Stimulated activated naive CD8-positive, alpha-beta T cell treated with anti-CD3 and anti-CD28 coated beads, Interleukin-15, Interleukin-2, amounts not matched to agents 100 ng/mL and 50 ng/mL, for 24 hours (primary cell): ENCODE measurements at regions not wholly inside any gene's neighbourhood (a gene's known extent, or its start where the extent isn't known, plus 50 kb on each side); places are given as distances from the start of the nearest gene placed in this dataset.

ENCODE experiments used
- H3K27ac Mint-ChIP-seq: one replicate; pipeline ENCODE4 v1.8.0; 2021; ENCODE audit warnings: mild to moderate bottlenecking, mixed read lengths
- H3K27me3 Mint-ChIP-seq: one replicate; pipeline ENCODE4 v1.8.0; 2021; ENCODE audit warnings: mixed read lengths
- H3K36me3 Mint-ChIP-seq: one replicate; pipeline ENCODE4 v1.8.0; 2021; ENCODE audit warnings: low read depth, mixed read lengths
- H3K4me1 Mint-ChIP-seq: one replicate; pipeline ENCODE4 v1.8.0; 2021; ENCODE audit warnings: low read depth, mixed read lengths
- H3K4me3 Mint-ChIP-seq: one replicate; pipeline ENCODE4 v1.8.0; 2021; ENCODE audit warnings: mild to moderate bottlenecking, mixed read lengths
- H3K9me3 Mint-ChIP-seq: one replicate; pipeline ENCODE4 v1.8.0; 2021; ENCODE audit warnings: mixed read lengths

- Mint-ChIP-seq H3K9me3 (no peaks in the 10 kb centered on the region), H3K4me3 (no peak overlapping the region), H3K27me3 (no peaks in the 10 kb centered on the region), H3K36me3 (no peaks in the 10 kb centered on the region), H3K4me1 (no peaks in the 10 kb centered on the region), H3K27ac (no peak overlapping the region)
Measured at GRCh38 chr2:220277445-220277975, 650.1 kb downstream of the SLC4A3 start.

DNA sequence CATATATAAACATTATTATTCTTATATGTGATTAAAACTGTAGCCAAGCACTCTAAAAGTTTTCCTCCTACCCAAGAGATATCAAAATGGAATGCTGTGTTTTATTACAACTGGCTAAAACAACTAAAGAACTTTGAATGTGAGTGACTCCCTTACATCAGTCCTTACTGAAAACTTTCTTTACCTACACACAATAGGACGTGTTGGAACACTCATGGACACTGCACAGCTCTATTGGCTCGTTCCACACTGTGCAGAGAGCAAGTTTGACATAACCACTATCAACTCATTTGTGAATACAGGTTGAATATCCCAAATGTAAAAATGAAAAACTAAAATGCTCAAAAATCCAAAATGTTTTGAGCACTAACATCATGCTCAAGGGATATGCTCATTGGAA lies 650.6 kb downstream of the SLC4A3 start:
- Mint-ChIP-seq H3K4me1 (no peaks in the 10 kb centered on the region), H3K27ac (no peak overlapping the region), H3K36me3 (no peaks in the 10 kb centered on the region), H3K4me3 (no peak overlapping the region), H3K27me3 (no peaks in the 10 kb centered on the region), H3K9me3 (no peaks in the 10 kb centered on the region)

- H3K27me3 Mint-ChIP-seq = no peaks in the 10 kb centered on the region
- H3K9me3 Mint-ChIP-seq = peaks cover 4% of the 10 kb centered on the region
- no peak overlapping the region for H3K27ac Mint-ChIP-seq
- H3K4me1 Mint-ChIP-seq = no peaks in the 10 kb centered on the region
- H3K36me3 Mint-ChIP-seq = no peaks in the 10 kb centered on the region
- no peak overlapping the region for H3K4me3 Mint-ChIP-seq
Measured at GRCh38 chr2:220279372-220279771, 651.9 kb downstream of the SLC4A3 start.

- H3K4me3 Mint-ChIP-seq = no peak overlapping the region
- H3K27ac Mint-ChIP-seq = no peak overlapping the region
- H3K27me3 Mint-ChIP-seq = no peaks in the 10 kb centered on the region
- H3K9me3 Mint-ChIP-seq = peaks cover 4% of the 10 kb centered on the region
- H3K4me1 Mint-ChIP-seq = no peaks in the 10 kb centered on the region
- no peaks in the 10 kb centered on the region for H3K36me3 Mint-ChIP-seq
Measured at GRCh38 chr2:220279840-220280239, 652.4 kb downstream of the SLC4A3 start.

DNA sequence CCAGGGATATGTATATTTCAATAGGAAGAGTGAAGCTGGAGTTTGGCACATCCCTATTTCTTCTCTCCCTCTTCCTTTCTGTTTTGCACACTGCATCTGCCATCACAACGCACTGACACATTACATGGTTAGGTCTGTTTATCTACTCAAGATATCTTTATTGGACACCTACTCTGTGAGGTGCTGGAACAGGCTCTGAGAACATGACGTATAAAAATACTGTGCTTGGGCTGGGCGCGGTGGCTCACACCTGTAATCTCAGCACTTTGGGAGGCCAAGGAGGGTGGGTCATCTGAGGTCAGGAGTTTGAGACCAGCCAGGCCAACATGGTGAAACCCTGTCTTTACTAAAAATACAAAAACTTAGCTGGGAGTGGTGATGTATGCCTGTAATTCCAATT lies 653.3 kb downstream of the SLC4A3 start:
- H3K4me3 Mint-ChIP-seq = no peak overlapping the region
- H3K36me3 Mint-ChIP-seq = no peaks in the 10 kb centered on the region
- H3K4me1 Mint-ChIP-seq = no peaks in the 10 kb centered on the region
- H3K27me3 Mint-ChIP-seq = no peaks in the 10 kb centered on the region
- no peak overlapping the region for H3K27ac Mint-ChIP-seq
- peaks cover 4% of the 10 kb centered on the region for H3K9me3 Mint-ChIP-seq

DNA sequence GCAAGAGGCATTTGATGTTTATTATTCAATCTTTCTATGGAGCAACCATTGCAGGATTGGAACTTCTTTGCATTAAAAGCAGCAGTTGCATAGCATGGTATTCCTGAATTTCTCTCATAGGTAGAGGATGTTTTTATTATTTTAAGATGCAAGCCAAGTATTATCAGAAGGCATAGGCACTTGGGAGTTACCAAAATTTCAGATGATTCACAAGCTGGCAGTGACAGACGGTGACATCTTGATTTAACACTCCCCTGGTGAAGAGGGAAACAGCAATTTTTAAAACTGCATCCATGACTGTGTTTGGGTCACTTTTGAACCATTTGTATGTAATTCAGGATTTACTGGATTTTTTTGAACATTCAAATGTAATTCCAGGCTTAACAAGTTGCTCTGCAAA lies 654.3 kb downstream of the SLC4A3 start:
- Mint-ChIP-seq H3K4me3 (no peak overlapping the region), H3K9me3 (peaks cover 4% of the 10 kb centered on the region), H3K4me1 (no peaks in the 10 kb centered on the region), H3K27me3 (no peaks in the 10 kb centered on the region), H3K36me3 (no peaks in the 10 kb centered on the region), H3K27ac (no peak overlapping the region)

GRCh38 chr2:220282236-220282635 lies 654.8 kb downstream of the SLC4A3 start:
- Mint-ChIP-seq H3K4me1 (no peaks in the 10 kb centered on the region), H3K27me3 (no peaks in the 10 kb centered on the region), H3K4me3 (no peak overlapping the region), H3K9me3 (peaks cover 4% of the 10 kb centered on the region), H3K36me3 (no peaks in the 10 kb centered on the region), H3K27ac (no peak overlapping the region)

- H3K4me1 Mint-ChIP-seq = no peaks in the 10 kb centered on the region
- H3K4me3 Mint-ChIP-seq = no peak overlapping the region
- no peak overlapping the region for H3K27ac Mint-ChIP-seq
- H3K27me3 Mint-ChIP-seq = peaks cover 4% of the 10 kb centered on the region
- H3K9me3 Mint-ChIP-seq = peaks cover 3% of the 10 kb centered on the region
- H3K36me3 Mint-ChIP-seq = no peaks in the 10 kb centered on the region
Measured at GRCh38 chr2:220293966-220294365, 666.5 kb downstream of the SLC4A3 start.

- no peak overlapping the region for H3K27ac Mint-ChIP-seq
- peaks cover 4% of the 10 kb centered on the region for H3K27me3 Mint-ChIP-seq
- H3K4me1 Mint-ChIP-seq = no peaks in the 10 kb centered on the region
- H3K4me3 Mint-ChIP-seq = no peak overlapping the region
- no peaks in the 10 kb centered on the region for H3K36me3 Mint-ChIP-seq
- peaks cover 4% of the 10 kb centered on the region for H3K9me3 Mint-ChIP-seq
Measured at GRCh38 chr2:220296174-220296573, 668.7 kb downstream of the SLC4A3 start.

GRCh38 chr2:220297093-220297492 lies 669.7 kb downstream of the SLC4A3 start:
- Mint-ChIP-seq H3K4me3 (no peak overlapping the region), H3K27me3 (peaks cover 4% of the 10 kb centered on the region), H3K9me3 (peaks cover 4% of the 10 kb centered on the region), H3K27ac (no peak overlapping the region), H3K4me1 (no peaks in the 10 kb centered on the region), H3K36me3 (no peaks in the 10 kb centered on the region)

GRCh38 chr2:220300806-220301205 lies 673.4 kb downstream of the SLC4A3 start:
- Mint-ChIP-seq H3K4me1 (no peaks in the 10 kb centered on the region), H3K27ac (no peak overlapping the region), H3K36me3 (no peaks in the 10 kb centered on the region)

GRCh38 chr2:220302756-220303155 lies 675.3 kb downstream of the SLC4A3 start:
- H3K4me1 Mint-ChIP-seq = no peaks in the 10 kb centered on the region
- H3K27ac Mint-ChIP-seq = no peak overlapping the region
- H3K4me3 Mint-ChIP-seq = no peak overlapping the region
- H3K9me3 Mint-ChIP-seq = peaks cover 4% of the 10 kb centered on the region
- no peaks in the 10 kb centered on the region for H3K36me3 Mint-ChIP-seq
- no peaks in the 10 kb centered on the region for H3K27me3 Mint-ChIP-seq

More at GRCh38 chr2:220300806-220301205, 673.4 kb downstream of the SLC4A3 start:
- Mint-ChIP-seq H3K27me3 (peaks cover 4% of the 10 kb centered on the region), H3K9me3 (peaks cover 4% of the 10 kb centered on the region), H3K4me3 (no peak overlapping the region)

GRCh38 chr2:220309215-220309614 lies 681.8 kb downstream of the SLC4A3 start:
- no peak overlapping the region for H3K27ac Mint-ChIP-seq
- no peaks in the 10 kb centered on the region for H3K36me3 Mint-ChIP-seq
- no peaks in the 10 kb centered on the region for H3K27me3 Mint-ChIP-seq
- H3K4me1 Mint-ChIP-seq = no peaks in the 10 kb centered on the region
- peaks cover 4% of the 10 kb centered on the region for H3K9me3 Mint-ChIP-seq
- no peak overlapping the region for H3K4me3 Mint-ChIP-seq

GRCh38 chr2:220310451-220310861 lies 683.0 kb downstream of the SLC4A3 start:
- no peak overlapping the region for H3K4me3 Mint-ChIP-seq
- no peak overlapping the region for H3K27ac Mint-ChIP-seq
- H3K36me3 Mint-ChIP-seq = no peaks in the 10 kb centered on the region

DNA sequence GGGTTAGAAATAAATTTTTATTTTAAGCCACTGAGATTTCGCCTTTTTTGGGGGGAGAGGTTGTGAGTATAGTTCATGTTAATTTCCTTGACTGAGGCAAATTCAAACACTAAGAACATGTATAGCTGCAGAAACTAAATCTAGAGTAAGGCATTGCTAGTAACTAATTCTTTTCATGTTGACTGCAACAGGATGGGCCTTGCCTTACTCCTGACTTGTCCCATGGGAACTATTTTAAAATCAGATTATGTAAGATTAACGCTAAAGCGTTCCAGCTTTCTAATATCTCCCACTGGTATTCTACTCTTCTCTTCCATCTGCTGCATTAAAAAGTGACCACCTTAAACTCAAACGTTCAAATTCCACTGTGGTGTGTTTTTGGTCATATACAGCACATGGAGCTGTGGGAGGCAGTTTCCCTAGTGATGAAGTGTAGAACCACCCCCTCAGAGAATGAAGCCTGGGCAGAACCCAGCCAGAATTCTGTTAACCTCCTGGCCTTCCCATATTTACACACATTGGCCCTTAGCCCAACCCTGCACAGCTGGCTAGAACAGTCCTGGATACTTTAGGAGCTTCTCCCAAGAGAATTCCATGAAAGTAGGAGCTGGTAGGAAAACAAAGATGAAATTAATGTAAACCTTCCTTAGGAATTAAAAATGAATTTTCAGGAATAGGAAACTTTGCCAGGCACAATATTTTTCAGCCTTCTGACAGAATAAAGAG lies 687.8 kb downstream of the SLC4A3 start:
- Mint-ChIP-seq H3K9me3 (peaks cover 7% of the 10 kb centered on the region), H3K27me3 (no peaks in the 10 kb centered on the region), H3K4me3 (no peak overlapping the region), H3K4me1 (no peaks in the 10 kb centered on the region), H3K27ac (no peak overlapping the region), H3K36me3 (no peaks in the 10 kb centered on the region)

More at GRCh38 chr2:220310451-220310861, 683.0 kb downstream of the SLC4A3 start:
- no peaks in the 10 kb centered on the region for H3K4me1 Mint-ChIP-seq
- no peaks in the 10 kb centered on the region for H3K27me3 Mint-ChIP-seq
- peaks cover 4% of the 10 kb centered on the region for H3K9me3 Mint-ChIP-seq

DNA sequence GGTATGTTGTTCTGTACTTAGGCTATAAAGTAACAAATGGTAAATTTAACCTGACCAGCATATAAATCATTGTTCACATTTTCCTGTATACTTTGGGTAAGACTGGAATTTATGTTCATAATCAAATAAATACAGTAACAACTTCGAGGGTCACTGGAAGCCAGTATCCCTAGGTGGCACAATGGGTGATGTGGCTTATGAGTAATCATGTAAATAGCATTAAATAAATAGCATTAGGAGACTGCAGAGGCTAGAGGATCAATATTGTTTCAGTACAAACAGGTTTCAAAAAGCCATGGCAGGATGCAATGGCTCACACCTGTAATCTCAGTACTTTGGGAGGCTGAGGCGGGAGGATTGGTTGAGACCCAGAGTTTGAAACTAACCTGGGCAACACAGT lies 690.6 kb downstream of the SLC4A3 start:
- no peak overlapping the region for H3K4me3 Mint-ChIP-seq
- no peak overlapping the region for H3K27ac Mint-ChIP-seq
- peaks cover 16% of the 10 kb centered on the region for H3K9me3 Mint-ChIP-seq
- H3K27me3 Mint-ChIP-seq = no peaks in the 10 kb centered on the region
- no peaks in the 10 kb centered on the region for H3K36me3 Mint-ChIP-seq
- H3K4me1 Mint-ChIP-seq = no peaks in the 10 kb centered on the region
